Stomach (tissue), 8 donors: ENCODE measurements at regions not wholly inside any gene's neighbourhood (a gene's known extent, or its start where the extent isn't known, plus 50 kb on each side); places are given as distances from the start of the nearest gene placed in this dataset.
A peak's percentile ranks its signal among the peaks of the same experiment; 100 is the strongest.

ENCODE experiments used
- DNase-seq, 2 donors: peaks; one replicate each; pipeline versions ENCODE4 v3.0.0 to v3.0.0-alpha.2; 2013 to 2019
- H3K27ac ChIP-seq, 5 donors: fragments of 200-600 bp in 4 of 5; sonication (generic) in 4 of 5; one replicate each; pipeline ENCODE4 v1.5.1; 2013 to 2019; ENCODE audit warnings: mild to moderate bottlenecking in 1 of 5, moderate library complexity in 1 of 5
- H3K27me3 ChIP-seq, 3 donors: fragments of 200-600 bp; sonication (generic); one replicate each; pipeline ENCODE4 v1.5.1; 2017 to 2019; ENCODE audit warnings: mixed run types in 1 of 3
- H3K36me3 ChIP-seq, 4 donors: fragments of 200-600 bp; sonication (generic); 1 replicate in 3 of 4; 2 replicates in 1 of 4; pipeline ENCODE4 v1.5.1; 2016 to 2019
- H3K4me1 ChIP-seq, 4 donors: fragments of 200-600 bp; sonication (generic); one replicate each; pipeline ENCODE4 v1.5.1; 2016 to 2019
- H3K4me3 ChIP-seq, 4 donors: fragments of 200-600 bp; sonication (generic) in 3 of 4; one replicate each; pipeline ENCODE4 v1.5.1; 2016 to 2019; ENCODE audit warnings: mild to moderate bottlenecking in 1 of 4
- H3K9me3 ChIP-seq, 4 donors: fragments of 200-600 bp; sonication (generic); one replicate each; pipeline ENCODE4 v1.5.1; 2016 to 2019
- EP300 ChIP-seq: sonication (generic); formaldehyde crosslinking; IDR thresholded peaks from one replicate; pipeline ENCODE4 v1.6.1; 2017; ENCODE audit warnings: antibody characterized with exemption
- POLR2A ChIP-seq, 4 donors: fragments of 450-650 bp; IDR thresholded peaks; one replicate each; pipeline ENCODE4 v1.6.1; 2016; ENCODE audit warnings: antibody characterized with exemption in 4 of 4, control low read depth in 2 of 4, mild to moderate bottlenecking in 1 of 4, moderate library complexity in 1 of 4
- POLR2AphosphoS5 ChIP-seq, 3 donors: sonication (generic); formaldehyde crosslinking; IDR thresholded peaks; one replicate each; pipeline ENCODE4 v1.6.1; 2016; ENCODE audit warnings: antibody characterized with exemption in 3 of 3
- WGBS, 5 donors: extraction: QIAGEN DNeasy Blood & Tissue Kit in 3 of 5; methylation state at CpG; one replicate each; pipeline versions ENCODE4 v1.1.5 to v1.1.7; 2013 to 2018; 5-methylcytosine and 5-hydroxymethylcytosine counted together
- intact Hi-C: fragments of 100-400 bp; cut with DNase I; formaldehyde crosslinking; loops from one replicate; pipeline ENCODE4 v1.15.1; 2023; ENCODE audit warnings: low total_unique reads
- TF ChIP-seq, protein P1 (sequence below), 7 experiments: fragments of 450-650 bp in 4 of 7; fragments of 200-600 bp in 3 of 7; sonication (generic) in 3 of 7; IDR thresholded peaks; one replicate each; pipeline ENCODE4 v1.5.1; 2016 to 2019; ENCODE audit warnings: antibody characterized with exemption in 7 of 7, control low read depth in 2 of 7, mild to moderate bottlenecking in 1 of 7
- donor health status: healthy with polysubstance abuse.
- donor health status: Bipolar disorder and iron deficiency.
- donor health status: healthy.

DNA sequence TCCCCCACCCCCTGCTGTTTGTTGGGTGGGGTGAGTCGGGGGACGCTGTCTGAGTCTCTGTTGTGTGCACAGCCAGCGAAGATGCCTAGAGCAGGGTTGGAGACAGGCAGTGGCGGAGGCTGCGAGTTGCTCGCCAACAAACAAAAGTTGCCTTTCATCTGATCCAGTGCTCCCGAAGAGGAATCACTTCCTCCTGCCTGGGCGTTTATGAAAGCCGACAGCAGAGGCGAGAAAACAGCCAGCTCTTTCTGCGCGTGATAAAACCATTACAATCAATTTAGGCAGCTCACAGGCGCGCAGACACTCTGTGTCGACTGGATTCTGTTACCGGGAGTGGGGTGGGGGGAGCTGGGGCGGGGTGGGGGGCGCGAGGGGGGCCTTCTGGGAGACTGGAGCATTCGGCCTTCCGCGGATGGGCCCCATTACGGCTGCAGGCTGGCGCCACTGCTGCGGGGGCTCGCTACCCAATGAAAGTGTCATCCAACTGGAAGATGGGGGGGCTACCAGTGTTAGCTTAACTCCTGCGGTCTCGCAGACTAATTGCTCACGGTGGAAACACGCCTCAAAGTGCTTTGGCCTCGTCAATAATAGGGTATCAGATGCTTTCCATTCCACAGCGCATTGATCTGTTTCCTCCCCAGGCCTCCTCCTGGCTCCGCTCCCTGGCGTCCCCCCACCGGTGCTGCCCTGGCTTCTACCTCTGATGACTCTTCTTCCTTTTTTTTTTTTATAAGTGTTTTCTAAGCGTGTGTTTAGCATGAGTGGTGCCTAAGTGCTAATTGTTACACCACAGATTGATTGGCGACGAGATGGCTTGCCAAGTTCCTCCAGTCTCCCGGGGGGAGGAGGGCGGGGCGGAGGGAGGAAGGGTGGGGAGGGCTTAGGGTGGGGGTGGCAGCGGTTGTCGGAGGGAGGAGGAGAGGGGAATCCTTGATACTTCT, 678.4 kb downstream of the MED13L start:
- TF ChIP-seq, protein P1, sequence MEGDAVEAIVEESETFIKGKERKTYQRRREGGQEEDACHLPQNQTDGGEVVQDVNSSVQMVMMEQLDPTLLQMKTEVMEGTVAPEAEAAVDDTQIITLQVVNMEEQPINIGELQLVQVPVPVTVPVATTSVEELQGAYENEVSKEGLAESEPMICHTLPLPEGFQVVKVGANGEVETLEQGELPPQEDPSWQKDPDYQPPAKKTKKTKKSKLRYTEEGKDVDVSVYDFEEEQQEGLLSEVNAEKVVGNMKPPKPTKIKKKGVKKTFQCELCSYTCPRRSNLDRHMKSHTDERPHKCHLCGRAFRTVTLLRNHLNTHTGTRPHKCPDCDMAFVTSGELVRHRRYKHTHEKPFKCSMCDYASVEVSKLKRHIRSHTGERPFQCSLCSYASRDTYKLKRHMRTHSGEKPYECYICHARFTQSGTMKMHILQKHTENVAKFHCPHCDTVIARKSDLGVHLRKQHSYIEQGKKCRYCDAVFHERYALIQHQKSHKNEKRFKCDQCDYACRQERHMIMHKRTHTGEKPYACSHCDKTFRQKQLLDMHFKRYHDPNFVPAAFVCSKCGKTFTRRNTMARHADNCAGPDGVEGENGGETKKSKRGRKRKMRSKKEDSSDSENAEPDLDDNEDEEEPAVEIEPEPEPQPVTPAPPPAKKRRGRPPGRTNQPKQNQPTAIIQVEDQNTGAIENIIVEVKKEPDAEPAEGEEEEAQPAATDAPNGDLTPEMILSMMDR (IDR thresholded peaks at IDR 0.05) = no peak
- TF ChIP-seq POLR2A (IDR thresholded peaks at IDR 0.05) = no peak
- TF ChIP-seq EP300 = no peak
- TF ChIP-seq POLR2AphosphoS5 (IDR thresholded peaks at IDR 0.05) = no peak
- H3K27ac ChIP-seq = no peak overlapping the region
- intact Hi-C loops = no loop called here
- peak in 1 of 2 donors; percentile 73 for DNase-seq
- peak overlapping the region; percentile 11 to 41 (median 20) for H3K4me3 ChIP-seq
- H3K4me1 ChIP-seq = peaks cover 0 to 16% (median 9%) of the 10 kb centered on the region in 4 donors
- peaks cover 0 to 60% (median 13%) of the 10 kb centered on the region in 3 donors for H3K27me3 ChIP-seq
- H3K9me3 ChIP-seq = peaks cover 0 to 5% (median 0%) of the 10 kb centered on the region in 4 donors
- 3 to 6% (median 4%) methylated on average over 43 of the region's 43 CpGs for WGBS, 5 donors
- H3K36me3 ChIP-seq = no peaks in the 10 kb centered on the region

DNA sequence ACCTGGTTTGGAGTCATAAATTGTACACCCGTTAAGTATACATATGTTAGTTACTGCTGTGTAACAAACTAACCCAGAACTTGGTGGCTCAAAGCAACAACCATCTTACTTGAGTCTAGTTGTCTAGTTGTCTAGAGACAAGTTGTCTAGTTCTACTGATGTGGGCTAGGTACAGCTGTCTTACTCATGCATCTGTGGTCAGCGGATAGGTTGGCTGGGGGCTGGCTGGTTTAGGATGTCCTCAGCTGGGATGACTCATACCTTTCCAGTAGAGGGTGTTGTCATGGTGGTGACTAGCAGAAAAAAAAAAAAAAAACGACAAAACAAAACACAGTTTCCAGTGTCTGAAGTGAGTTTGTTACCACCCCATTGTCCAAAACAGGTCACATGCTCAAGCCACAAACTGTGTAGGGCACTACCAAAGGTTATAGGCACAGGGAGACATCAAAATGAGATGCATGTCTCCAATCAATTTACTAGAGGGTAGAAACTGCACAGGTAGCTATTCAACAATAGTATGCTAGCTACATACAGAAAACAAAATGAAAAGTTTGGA, 680.3 kb downstream of the MED13L start:
- Histone ChIP-seq H3K27ac (no peak overlapping the region), H3K4me3 (no peak overlapping the region), H3K27me3 (peaks cover 0 to 43% (median 11%) of the 10 kb centered on the region in 3 donors), H3K36me3 (no peaks in the 10 kb centered on the region), H3K9me3 (peaks cover 0 to 5% (median 0%) of the 10 kb centered on the region in 4 donors), H3K4me1 (peaks cover 0 to 16% (median 9%) of the 10 kb centered on the region in 4 donors)
- DNase-seq = no peak
- 73 to 81% (median 77%) methylated on average over 3 of the region's 3 CpGs for WGBS, 5 donors
- TF ChIP-seq POLR2A (IDR thresholded peaks at IDR 0.05) (no peak), POLR2AphosphoS5 (IDR thresholded peaks at IDR 0.05) (no peak), EP300 (no peak)
- TF ChIP-seq, protein P1 (IDR thresholded peaks at IDR 0.05) = no peak
- intact Hi-C loops = no loop called here

DNA sequence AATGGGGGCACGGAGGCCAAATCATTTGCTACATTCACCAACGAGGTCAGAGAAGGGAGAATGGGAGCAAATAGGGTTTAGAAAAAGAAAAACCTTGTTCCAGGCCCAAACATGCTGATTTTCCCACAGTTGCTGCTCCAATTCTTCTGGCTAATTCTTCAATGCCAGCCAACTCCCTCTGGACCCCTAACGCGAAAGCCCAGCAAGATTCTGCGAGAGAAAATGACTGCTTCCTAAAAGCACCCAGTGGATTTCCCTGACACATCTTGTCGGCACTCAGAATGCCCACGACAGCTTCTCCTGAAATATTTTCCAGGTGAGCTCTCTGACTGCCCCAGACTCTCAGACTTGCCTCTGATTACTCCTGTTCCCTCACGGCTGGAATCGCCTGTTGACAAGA, 689.4 kb downstream of the MED13L start:
- DNase-seq = no peak
- Histone ChIP-seq H3K27me3 (peaks cover 0 to 3% (median 0%) of the 10 kb centered on the region in 3 donors), H3K4me3 (no peak overlapping the region), H3K4me1 (no peaks in the 10 kb centered on the region), H3K27ac (no peak overlapping the region), H3K36me3 (no peaks in the 10 kb centered on the region), H3K9me3 (no peaks in the 10 kb centered on the region)
- intact Hi-C loops = no loop called here
- 82 to 87% (median 84%) methylated on average over 9 of the region's 9 CpGs for WGBS, 5 donors
- TF ChIP-seq EP300 (no peak), POLR2A (IDR thresholded peaks at IDR 0.05) (no peak), POLR2AphosphoS5 (IDR thresholded peaks at IDR 0.05) (no peak)
- TF ChIP-seq, protein P1 (IDR thresholded peaks at IDR 0.05) = no peak

DNA sequence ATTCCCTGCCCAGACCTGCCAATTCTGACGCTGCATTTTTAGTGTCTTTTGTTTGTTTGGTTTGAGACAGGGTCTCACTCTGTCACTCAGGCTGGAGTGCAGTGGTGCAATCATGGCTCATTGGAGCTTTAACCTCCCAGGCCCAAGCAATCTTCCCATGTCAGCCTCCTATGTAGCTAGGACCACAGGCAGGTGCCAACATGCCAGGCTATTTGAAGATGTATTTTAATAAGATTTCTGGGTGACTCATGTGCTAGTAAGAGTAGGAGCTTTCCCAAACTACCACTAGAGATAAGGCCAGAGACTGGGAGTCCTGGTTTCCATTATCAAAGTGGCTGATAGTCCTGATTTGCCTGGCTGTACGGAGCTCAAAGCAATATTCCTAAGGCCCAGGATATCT, 693.3 kb downstream of the MED13L start:
- DNase-seq = no peak
- TF ChIP-seq, protein P1 (IDR thresholded peaks at IDR 0.05) = no peak
- TF ChIP-seq EP300 (no peak), POLR2AphosphoS5 (IDR thresholded peaks at IDR 0.05) (no peak), POLR2A (IDR thresholded peaks at IDR 0.05) (no peak)
- no peaks in the 10 kb centered on the region for H3K4me1 ChIP-seq
- intact Hi-C loops = no loop called here
- no peaks in the 10 kb centered on the region for H3K36me3 ChIP-seq
- H3K27me3 ChIP-seq = peaks cover 0 to 3% (median 0%) of the 10 kb centered on the region in 3 donors
- 28 to 55% (median 49%) methylated on average over 2 of the region's 2 CpGs for WGBS, 5 donors
- H3K4me3 ChIP-seq = no peak overlapping the region
- no peaks in the 10 kb centered on the region for H3K9me3 ChIP-seq
- H3K27ac ChIP-seq = no peak overlapping the region
